ENCODE measurements at regions not wholly inside any gene's neighbourhood (a gene's known extent, or its start where the extent isn't known, plus 50 kb on each side); places are given as distances from the start of the nearest gene placed in this dataset.
A peak's percentile ranks its signal among the peaks of the same experiment; 100 is the strongest.

GRCh38 chr1:87513966-87514660 lies 185.4 kb downstream of the LMO4 start:
- H3K36me3 Mint-ChIP-seq, result no peaks in the 10 kb centered on the region
- DNase-seq (ENCODE audit: low spot score in 2 of 2) (no peak), ATAC-seq (no peak)
- no peak overlapping the region for H3K27ac Mint-ChIP-seq
- H3K4me1 Mint-ChIP-seq, result no peaks in the 10 kb centered on the region
- H3K9me3 Mint-ChIP-seq, result no peaks in the 10 kb centered on the region
- no peak overlapping the region for H3K4me3 Mint-ChIP-seq

GRCh38 chr1:87515781-87516180 lies 187.1 kb downstream of the LMO4 start:
- Mint-ChIP-seq H3K4me3 (no peak overlapping the region), H3K9me3 (no peaks in the 10 kb centered on the region), H3K27ac (no peak overlapping the region), H3K36me3 (no peaks in the 10 kb centered on the region), H3K4me1 (no peaks in the 10 kb centered on the region)
- DNase-seq (ENCODE audit: low spot score in 2 of 2), result no peak
- no peak for ATAC-seq

GRCh38 chr1:87518794-87519193 lies 190.1 kb downstream of the LMO4 start:
- Mint-ChIP-seq H3K4me1 (no peaks in the 10 kb centered on the region), H3K27ac (no peak overlapping the region), H3K36me3 (no peaks in the 10 kb centered on the region), H3K4me3 (no peak overlapping the region), H3K9me3 (no peaks in the 10 kb centered on the region)
- no peak for ATAC-seq
- no peak for DNase-seq (ENCODE audit: low spot score in 2 of 2)

- H3K27ac Mint-ChIP-seq, result no peak overlapping the region
- no peaks in the 10 kb centered on the region for H3K36me3 Mint-ChIP-seq
- peak; percentile 48 for ATAC-seq
- no peaks in the 10 kb centered on the region for H3K9me3 Mint-ChIP-seq
- H3K4me3 Mint-ChIP-seq, result no peak overlapping the region
- DNase-seq (ENCODE audit: low spot score in 2 of 2), result no peak
- no peaks in the 10 kb centered on the region for H3K4me1 Mint-ChIP-seq
Observed at GRCh38 chr1:87521452-87521851, 192.8 kb downstream of the LMO4 start.

- H3K4me1 Mint-ChIP-seq, result no peaks in the 10 kb centered on the region
- no peaks in the 10 kb centered on the region for H3K9me3 Mint-ChIP-seq
- DNase-seq (ENCODE audit: low spot score in 2 of 2) (no peak), ATAC-seq (no peak)
- no peak overlapping the region for H3K27ac Mint-ChIP-seq
- H3K4me3 Mint-ChIP-seq, result no peak overlapping the region
- no peaks in the 10 kb centered on the region for H3K36me3 Mint-ChIP-seq
Observed at GRCh38 chr1:87523466-87523865, 194.8 kb downstream of the LMO4 start.

- DNase-seq (ENCODE audit: low spot score in 2 of 2) (no peak), ATAC-seq (no peak)
- Mint-ChIP-seq H3K4me3 (no peak overlapping the region), H3K27ac (no peak overlapping the region), H3K36me3 (no peaks in the 10 kb centered on the region), H3K9me3 (no peaks in the 10 kb centered on the region), H3K4me1 (no peaks in the 10 kb centered on the region)
Observed at GRCh38 chr1:87524021-87524754, 195.5 kb downstream of the LMO4 start.

GRCh38 chr1:87528754-87529517 lies 200.3 kb downstream of the LMO4 start:
- Mint-ChIP-seq H3K4me3 (no peak overlapping the region), H3K27ac (no peak overlapping the region), H3K9me3 (peaks cover 2% of the 10 kb centered on the region), H3K4me1 (no peaks in the 10 kb centered on the region), H3K36me3 (no peaks in the 10 kb centered on the region)
- DNase-seq (ENCODE audit: low spot score in 2 of 2), result no peak
- no peak for ATAC-seq

GRCh38 chr1:87530042-87530807 lies 201.5 kb downstream of the LMO4 start:
- H3K4me1 Mint-ChIP-seq, result no peaks in the 10 kb centered on the region
- no peak overlapping the region for H3K27ac Mint-ChIP-seq
- ATAC-seq, result no peak
- H3K4me3 Mint-ChIP-seq, result no peak overlapping the region
- no peak for DNase-seq (ENCODE audit: low spot score in 2 of 2)
- H3K9me3 Mint-ChIP-seq, result peaks cover 4% of the 10 kb centered on the region
- no peaks in the 10 kb centered on the region for H3K36me3 Mint-ChIP-seq

- Mint-ChIP-seq H3K4me3 (no peak overlapping the region), H3K4me1 (no peaks in the 10 kb centered on the region), H3K27ac (no peak overlapping the region), H3K36me3 (no peaks in the 10 kb centered on the region), H3K9me3 (peaks cover 4% of the 10 kb centered on the region)
- no peak for DNase-seq (ENCODE audit: low spot score in 2 of 2)
- no peak for ATAC-seq
Observed at GRCh38 chr1:87535551-87535950, 206.9 kb downstream of the LMO4 start.

- no peak overlapping the region for H3K27ac Mint-ChIP-seq
- ATAC-seq (peak; percentile 31), DNase-seq (ENCODE audit: low spot score in 2 of 2) (no peak)
- peaks cover 9% of the 10 kb centered on the region for H3K9me3 Mint-ChIP-seq
- H3K4me1 Mint-ChIP-seq, result no peaks in the 10 kb centered on the region
- H3K36me3 Mint-ChIP-seq, result no peaks in the 10 kb centered on the region
- no peak overlapping the region for H3K4me3 Mint-ChIP-seq
Observed at GRCh38 chr1:87539147-87539546, 210.5 kb downstream of the LMO4 start.

GRCh38 chr1:87542697-87543096 lies 214.0 kb downstream of the LMO4 start:
- no peaks in the 10 kb centered on the region for H3K4me1 Mint-ChIP-seq
- ATAC-seq (no peak), DNase-seq (ENCODE audit: low spot score in 2 of 2) (no peak)
- peaks cover 26% of the 10 kb centered on the region for H3K9me3 Mint-ChIP-seq
- no peak overlapping the region for H3K4me3 Mint-ChIP-seq
- H3K27ac Mint-ChIP-seq, result no peak overlapping the region
- no peaks in the 10 kb centered on the region for H3K36me3 Mint-ChIP-seq

GRCh38 chr1:87549738-87550137 lies 221.1 kb downstream of the LMO4 start:
- Mint-ChIP-seq H3K4me3 (no peak overlapping the region), H3K27ac (no peak overlapping the region), H3K4me1 (no peaks in the 10 kb centered on the region), H3K9me3 (peaks cover 11% of the 10 kb centered on the region), H3K36me3 (no peaks in the 10 kb centered on the region)
- ATAC-seq, result no peak
- DNase-seq (ENCODE audit: low spot score in 2 of 2), result no peak

- H3K9me3 Mint-ChIP-seq, result no peaks in the 10 kb centered on the region
- DNase-seq (ENCODE audit: low spot score in 2 of 2) (no peak), ATAC-seq (no peak)
- H3K4me3 Mint-ChIP-seq, result no peak overlapping the region
- H3K27ac Mint-ChIP-seq, result no peak overlapping the region
- H3K36me3 Mint-ChIP-seq, result no peaks in the 10 kb centered on the region
- H3K4me1 Mint-ChIP-seq, result no peaks in the 10 kb centered on the region
Observed at GRCh38 chr1:87553511-87553910, 224.8 kb downstream of the LMO4 start.

GRCh38 chr1:87555366-87555765 lies 226.7 kb downstream of the LMO4 start:
- DNase-seq (ENCODE audit: low spot score in 2 of 2) (no peak), ATAC-seq (no peak)
- H3K9me3 Mint-ChIP-seq, result no peaks in the 10 kb centered on the region
- H3K4me1 Mint-ChIP-seq, result no peaks in the 10 kb centered on the region
- H3K36me3 Mint-ChIP-seq, result no peaks in the 10 kb centered on the region
- H3K4me3 Mint-ChIP-seq, result no peak overlapping the region
- H3K27ac Mint-ChIP-seq, result no peak overlapping the region

- DNase-seq (ENCODE audit: low spot score in 2 of 2), result no peak
- no peak overlapping the region for H3K4me3 Mint-ChIP-seq
- no peak overlapping the region for H3K27ac Mint-ChIP-seq
- no peaks in the 10 kb centered on the region for H3K4me1 Mint-ChIP-seq
- no peaks in the 10 kb centered on the region for H3K9me3 Mint-ChIP-seq
- no peaks in the 10 kb centered on the region for H3K36me3 Mint-ChIP-seq
- no peak for ATAC-seq
Observed at GRCh38 chr1:87556326-87556725, 227.6 kb downstream of the LMO4 start.

All from stimulated activated effector memory CD8-positive, alpha-beta T cell treated with anti-CD3 and anti-CD28 coated beads, Interleukin-12 subunit alpha, Interleukin-12 subunit beta, amount 100 ng/mL, for 72 hours (primary cell).